ENCODE measurements at regions not wholly inside any gene's neighbourhood (a gene's known extent, or its start where the extent isn't known, plus 50 kb on each side); places are given as distances from the start of the nearest gene placed in this dataset.

DNA sequence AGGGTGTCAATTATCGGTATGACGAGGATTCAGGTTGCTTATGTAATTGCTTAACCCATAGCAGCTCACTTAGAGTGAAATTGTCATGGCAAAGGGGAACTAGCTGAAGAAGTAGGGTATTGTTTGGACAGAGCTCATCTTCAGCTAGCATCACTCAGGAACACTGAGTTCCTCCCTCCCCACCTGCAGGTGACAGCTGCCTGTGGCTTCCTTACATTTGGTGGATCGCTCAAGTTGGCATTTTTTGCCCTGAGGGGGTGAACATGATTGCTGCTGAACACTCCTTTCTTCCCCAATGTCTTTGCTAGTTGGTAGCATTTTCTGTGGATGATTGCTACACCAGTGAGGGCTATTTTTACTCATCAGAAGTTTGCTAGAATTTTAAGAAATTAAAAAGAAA is 86.7 kb upstream of the THUMPD2 start:
- TF ChIP-seq, protein P1, sequence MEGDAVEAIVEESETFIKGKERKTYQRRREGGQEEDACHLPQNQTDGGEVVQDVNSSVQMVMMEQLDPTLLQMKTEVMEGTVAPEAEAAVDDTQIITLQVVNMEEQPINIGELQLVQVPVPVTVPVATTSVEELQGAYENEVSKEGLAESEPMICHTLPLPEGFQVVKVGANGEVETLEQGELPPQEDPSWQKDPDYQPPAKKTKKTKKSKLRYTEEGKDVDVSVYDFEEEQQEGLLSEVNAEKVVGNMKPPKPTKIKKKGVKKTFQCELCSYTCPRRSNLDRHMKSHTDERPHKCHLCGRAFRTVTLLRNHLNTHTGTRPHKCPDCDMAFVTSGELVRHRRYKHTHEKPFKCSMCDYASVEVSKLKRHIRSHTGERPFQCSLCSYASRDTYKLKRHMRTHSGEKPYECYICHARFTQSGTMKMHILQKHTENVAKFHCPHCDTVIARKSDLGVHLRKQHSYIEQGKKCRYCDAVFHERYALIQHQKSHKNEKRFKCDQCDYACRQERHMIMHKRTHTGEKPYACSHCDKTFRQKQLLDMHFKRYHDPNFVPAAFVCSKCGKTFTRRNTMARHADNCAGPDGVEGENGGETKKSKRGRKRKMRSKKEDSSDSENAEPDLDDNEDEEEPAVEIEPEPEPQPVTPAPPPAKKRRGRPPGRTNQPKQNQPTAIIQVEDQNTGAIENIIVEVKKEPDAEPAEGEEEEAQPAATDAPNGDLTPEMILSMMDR (conservative IDR thresholded peaks at IDR 0.05), result no peak
- no peak for TF ChIP-seq EZH2 (IDR thresholded peaks at IDR 0.05; ENCODE audit: low read depth)
